HEK293 (cell line): ENCODE measurements at regions not wholly inside any gene's neighbourhood (a gene's known extent, or its start where the extent isn't known, plus 50 kb on each side); places are given as distances from the start of the nearest gene placed in this dataset.

Source experiments
- CTCF ChIP-seq: fragments of 450-650 bp; formaldehyde crosslinking; IDR thresholded peaks from 2 replicates; pipeline ENCODE4 v1.5.1; 2016; ENCODE audit warnings: missing biosample characterization, missing genetic modification characterization
- GLI2 ChIP-seq: fragments of 450-650 bp; formaldehyde crosslinking; IDR thresholded peaks from 2 replicates; pipeline ENCODE4; 2017; ENCODE audit warnings: missing biosample characterization, missing genetic modification characterization, low read depth, borderline replicate concordance
- PRDM4 ChIP-seq: fragments of 450-650 bp; formaldehyde crosslinking; IDR thresholded peaks from 2 replicates; pipeline ENCODE4 v1.5.1; 2017; ENCODE audit warnings: missing biosample characterization, missing genetic modification characterization
- YY1 ChIP-seq: fragments of 450-650 bp; formaldehyde crosslinking; IDR thresholded peaks from 2 replicates; pipeline ENCODE4 v1.5.1; 2018; ENCODE audit warnings: missing biosample characterization, missing genetic modification characterization
- ZBTB26 ChIP-seq: fragments of 450-650 bp; formaldehyde crosslinking; optimal IDR thresholded peaks from 2 replicates; pipeline ENCODE3; 2016; ENCODE audit warnings: missing biosample characterization, mild to moderate bottlenecking, missing genetic modification characterization
- ZFHX2 ChIP-seq: fragments of 450-650 bp; formaldehyde crosslinking; conservative IDR thresholded peaks from 2 replicates; pipeline ENCODE4 v1.5.1; 2016; ENCODE audit warnings: missing biosample characterization, missing genetic modification characterization
- ZNF555 ChIP-seq: fragments of 450-650 bp; formaldehyde crosslinking; conservative IDR thresholded peaks from 2 replicates; pipeline ENCODE4 v1.5.1; 2017; ENCODE audit warnings: missing biosample characterization, mild to moderate bottlenecking, missing genetic modification characterization, inconsistent platforms
- ZNF639 ChIP-seq: fragments of 450-650 bp; formaldehyde crosslinking; IDR thresholded peaks from 2 replicates; pipeline ENCODE4 v1.5.1; 2016; ENCODE audit warnings: missing biosample characterization, missing genetic modification characterization
- ZSCAN18 ChIP-seq: fragments of 450-650 bp; formaldehyde crosslinking; IDR thresholded peaks from 2 replicates; pipeline ENCODE4 v1.5.1; 2016; ENCODE audit warnings: missing biosample characterization, missing genetic modification characterization

- TF ChIP-seq ZNF639 (tag by site-specific recombination) (no peak), CTCF (no peak), ZSCAN18 (tag by site-specific recombination) (no peak), GLI2 (tag by site-specific recombination) (no peak), ZFHX2 (tag by site-specific recombination) (no peak), PRDM4 (no peak), ZNF555 (no peak), YY1 (tag by site-specific recombination) (no peak), ZBTB26 (tag by site-specific recombination) (no peak)
Observed at GRCh38 chr11:80517701-80518100, 1076.9 kb upstream of the TENM4 start.
